B cell (primary cell): ENCODE measurements at regions not wholly inside any gene's neighbourhood (a gene's known extent, or its start where the extent isn't known, plus 50 kb on each side); places are given as distances from the start of the nearest gene placed in this dataset.

Experiments
- ATAC-seq: fragments of 200-7000 bp; cut with Tn5 transposase; one replicate; pipeline ENCODE4 v1.10.0; 2021; ENCODE audit warnings: low read depth, mild to moderate bottlenecking, moderate number of reproducible peaks, moderate library complexity
- CTCF ChIA-PET: fragments of 350-600 bp; sonication (Branson Sonifier 250); formaldehyde crosslinking; loops from one replicate; lab custom pipeline; 2021; ENCODE audit warnings: antibody characterized with exemption, inconsistent platforms; lab: Charles Lee
- POLR2A ChIA-PET: fragments of 350-600 bp; sonication (Branson Sonifier 250); formaldehyde crosslinking; loops from one replicate; lab custom pipeline; 2021; ENCODE audit warnings: antibody characterized with exemption; lab: Charles Lee
- DNase-seq: peaks from one replicate; pipeline ENCODE4 v3.0.0; 2013
- H2AFZ ChIP-seq: 2 replicates; pipeline ENCODE4 v1.6.1; 2012; ENCODE audit warnings: mild to moderate bottlenecking, low read depth, low read length; ENCODE audit not compliant: insufficient read depth, poor library complexity, severe bottlenecking
- H3K27ac ChIP-seq, 2 donors: 1 replicate in 1 of 2; 2 replicates in 1 of 2; pipeline ENCODE4 v1.5.1; 2012 to 2013; ENCODE audit warnings: low read length in 2 of 2, mild to moderate bottlenecking in 2 of 2, moderate library complexity in 1 of 2
- H3K27me3 ChIP-seq, 4 experiments: fragments of 200-600 bp in 1 of 4; sonication (generic) in 1 of 4; replicated peaks in 1 of 4; 1 replicate in 2 of 4; 2 replicates in 2 of 4; pipeline versions ENCODE4 v1.6.1 to v1.7.0; 2013 to 2016; ENCODE audit warnings: low read length in 3 of 4, mild to moderate bottlenecking in 2 of 4, mixed read lengths in 1 of 4, moderate library complexity in 1 of 4; ENCODE audit not compliant: insufficient read depth in 4 of 4, control insufficient read depth in 3 of 4; ENCODE audit errors: control extremely low read depth in 1 of 4
- H3K36me3 ChIP-seq, 2 experiments: replicated peaks in 1 of 2; 1 replicate in 1 of 2; 2 replicates in 1 of 2; pipeline versions ENCODE4 v1.6.1 to v1.7.1; 2013; ENCODE audit warnings: low read length in 1 of 2; ENCODE audit not compliant: insufficient read depth in 2 of 2, control insufficient read depth in 1 of 2; ENCODE audit errors: control extremely low read depth in 1 of 2, extremely low read depth in 1 of 2
- H3K4me1 ChIP-seq, 2 donors: fragments of 200-600 bp in 1 of 2; sonication (generic) in 1 of 2; 1 replicate in 1 of 2; 2 replicates in 1 of 2; pipeline versions ENCODE4 v1.5.1 to v1.6.1; 2013 to 2017; ENCODE audit warnings: low read length in 2 of 2; ENCODE audit not compliant: control insufficient read depth in 2 of 2, insufficient read depth in 2 of 2
- H3K4me2 ChIP-seq: replicated peaks from 2 replicates; pipeline ENCODE3; 2012; ENCODE audit warnings: mild to moderate bottlenecking, low read depth, low read length; ENCODE audit not compliant: poor library complexity, severe bottlenecking
- H3K4me3 ChIP-seq, 5 experiments: fragments of 200-600 bp in 1 of 5; sonication (generic) in 1 of 5; 1 replicate in 3 of 5; 2 replicates in 2 of 5; pipeline versions ENCODE4 v1.5.1 to v1.7.0; 2011 to 2016; ENCODE audit warnings: low read length in 4 of 5, mild to moderate bottlenecking in 4 of 5, low read depth in 2 of 5, control low read depth in 1 of 5, moderate library complexity in 1 of 5; ENCODE audit not compliant: insufficient read depth in 1 of 5; ENCODE audit errors: control extremely low read depth in 1 of 5, extremely low read depth in 1 of 5
- H3K79me2 ChIP-seq: fragments of 200-600 bp; sonication (generic); one replicate; pipeline ENCODE4 v1.6.0; 2016; ENCODE audit warnings: low read length; ENCODE audit not compliant: control insufficient read depth, insufficient read depth
- H3K9ac ChIP-seq: fragments of 200-600 bp; sonication (generic); 2 replicates; pipeline ENCODE4 v1.6.1; 2017; ENCODE audit warnings: mild to moderate bottlenecking, low read length, moderate library complexity
- H3K9me3 ChIP-seq, 3 donors: one replicate each; pipeline versions ENCODE4 v1.6.1 to v1.7.1; 2013; ENCODE audit warnings: low read length in 2 of 3; ENCODE audit not compliant: control insufficient read depth in 2 of 3, insufficient read depth in 1 of 3; ENCODE audit errors: control extremely low read depth in 1 of 3
- H4K20me1 ChIP-seq: 2 replicates; pipeline ENCODE4 v1.6.0; 2012; ENCODE audit warnings: mild to moderate bottlenecking, low read length; ENCODE audit not compliant: insufficient read depth, control insufficient read depth, poor library complexity, severe bottlenecking
- H3K27ac Mint-ChIP-seq: one replicate; pipeline ENCODE4 v1.8.0; 2021; ENCODE audit warnings: mixed read lengths
- H3K27me3 Mint-ChIP-seq: one replicate; pipeline ENCODE4 v1.8.0; 2021; ENCODE audit warnings: mixed read lengths
- H3K4me1 Mint-ChIP-seq: one replicate; pipeline ENCODE4 v1.8.0; 2021; ENCODE audit warnings: mixed read lengths
- H3K4me3 Mint-ChIP-seq: one replicate; pipeline ENCODE4 v1.8.0; 2021; ENCODE audit warnings: mixed read lengths
- H3K9me3 Mint-ChIP-seq: one replicate; pipeline ENCODE4 v1.8.0; 2022; ENCODE audit warnings: mixed read lengths; ENCODE audit not compliant: insufficient read depth
- CTCF ChIP-seq: fragments of 200-600 bp; IDR thresholded peaks from one replicate; pipeline ENCODE4 v1.8.0; 2022; ENCODE audit warnings: antibody characterized with exemption, mild to moderate bottlenecking
- EZH2 ChIP-seq: IDR thresholded peaks from 2 replicates; pipeline ENCODE4 v1.6.1; 2012; ENCODE audit warnings: borderline replicate concordance, low read depth, mild to moderate bottlenecking, moderate library complexity, low read length; ENCODE audit not compliant: insufficient read depth, poor library complexity, severe bottlenecking
- WGBS: methylation state at CpG from one replicate; pipeline ENCODE4 v1.1.5; 2013; ENCODE audit warnings: missing lambda C conversion rate; ENCODE audit not compliant: insufficient coverage; 5-methylcytosine and 5-hydroxymethylcytosine counted together
- intact Hi-C: fragments of 100-400 bp; cut with micrococcal nuclease; formaldehyde crosslinking; loops from one replicate; pipeline ENCODE4 v1.10.0; 2022

GRCh38 chr2:38474021-38474456 lies 97.0 kb upstream of the ATL2 start:
- Histone ChIP-seq H3K9me3 (no peaks in the 10 kb centered on the region), H3K79me2 (no peaks in the 10 kb centered on the region), H3K4me2 (no peak overlapping the region), H3K9ac (no peak overlapping the region), H2AFZ (no peak overlapping the region), H3K36me3 (no peaks in the 10 kb centered on the region), H3K4me1 (no peaks in the 10 kb centered on the region), H4K20me1 (no peaks in the 10 kb centered on the region), H3K27ac (no peak overlapping the region), H3K4me3 (no peak overlapping the region), H3K27me3 (peaks cover 0 to 8% (median 0%) of the 10 kb centered on the region in 4 experiments)
- no peak overlapping the region for H3K4me3 Mint-ChIP-seq
- H3K4me1 Mint-ChIP-seq = no peaks in the 10 kb centered on the region
- CTCF ChIA-PET = interaction anchor here (1.2 to 1.4 kb wide), 2 partner anchors 34 to 158 kb away, joined by 4 to 5 read pairs; no protein-coding TSS in a partner anchor
- POLR2A ChIA-PET = interaction anchor here (0.6 kb wide), 1 partner anchor 159 kb away, joined by 3 read pairs; no protein-coding TSS in a partner anchor
- peaks cover 23% of the 10 kb centered on the region for H3K27me3 Mint-ChIP-seq
- intact Hi-C loops = no loop called here
- no CpG with 5 or more reads among the region's 3 CpGs for WGBS
- ATAC-seq = no peak
- H3K27ac Mint-ChIP-seq = no peak overlapping the region
- no peak for DNase-seq
- no peak for TF ChIP-seq EZH2
- TF ChIP-seq CTCF = no peak
- no peaks in the 10 kb centered on the region for H3K9me3 Mint-ChIP-seq

- Histone ChIP-seq H3K27me3 (peaks cover 0 to 8% (median 0%) of the 10 kb centered on the region in 4 experiments), H3K27ac (no peak overlapping the region), H2AFZ (no peak overlapping the region), H3K4me3 (no peak overlapping the region), H3K9ac (no peak overlapping the region), H3K4me1 (no peaks in the 10 kb centered on the region), H4K20me1 (no peaks in the 10 kb centered on the region), H3K36me3 (no peaks in the 10 kb centered on the region), H3K9me3 (no peaks in the 10 kb centered on the region), H3K79me2 (no peaks in the 10 kb centered on the region), H3K4me2 (no peak overlapping the region)
- CTCF ChIA-PET = interaction anchor here (1.4 kb wide), 1 partner anchor 158 kb away, joined by 4 read pairs; no protein-coding TSS in a partner anchor
- DNase-seq (no peak), ATAC-seq (no peak)
- intact Hi-C loops = no loop called here
- POLR2A ChIA-PET = no interaction called here
- peaks cover 26% of the 10 kb centered on the region for H3K27me3 Mint-ChIP-seq
- H3K4me3 Mint-ChIP-seq = no peak overlapping the region
- no peaks in the 10 kb centered on the region for H3K9me3 Mint-ChIP-seq
- WGBS = 83% methylated on average over 3 of the region's 5 CpGs
- no peaks in the 10 kb centered on the region for H3K4me1 Mint-ChIP-seq
- H3K27ac Mint-ChIP-seq = no peak overlapping the region
- TF ChIP-seq EZH2 (no peak), CTCF (no peak)
Measured at GRCh38 chr2:38473333-38474005, 96.4 kb upstream of the ATL2 start.
